ENCODE measurements at regions not wholly inside any gene's neighbourhood (a gene's known extent, or its start where the extent isn't known, plus 50 kb on each side); places are given as distances from the start of the nearest gene placed in this dataset.

DNA sequence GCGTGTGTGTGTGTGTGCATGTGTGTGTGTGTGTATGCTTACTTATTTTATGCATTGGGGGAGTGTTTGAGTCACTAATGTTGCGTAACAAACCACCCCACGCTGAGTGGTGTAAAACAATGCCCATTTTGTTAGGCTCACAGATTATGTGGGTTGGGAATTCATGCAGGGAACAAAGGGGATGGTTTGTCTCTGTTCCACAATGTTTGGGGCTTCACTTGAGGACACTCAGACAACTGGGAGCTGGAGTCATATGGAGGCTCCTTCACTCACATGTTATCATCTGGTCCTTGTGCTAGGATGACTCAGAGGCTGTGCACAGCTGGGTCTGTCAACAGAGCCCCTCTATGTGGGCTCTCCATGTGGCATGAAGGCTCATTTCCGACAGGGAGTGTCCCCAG is 51.3 kb upstream of the LARGE1 start:
- intact Hi-C loops (cut with DNase I), result no loop called here
- H3K4me1 ChIP-seq (ENCODE audit: control insufficient read depth in 2 of 3, insufficient read depth in 2 of 3, low read depth in 1 of 3, low read length in 3 of 3), result no peaks in the 10 kb centered on the region
- no peaks in the 10 kb centered on the region for H3K36me3 ChIP-seq (ENCODE audit: control insufficient read depth in 2 of 3, insufficient read depth in 3 of 3, low read length in 3 of 3)
- no peak for FAIRE-seq
- no peaks in the 10 kb centered on the region for H3K27me3 ChIP-seq (ENCODE audit: control insufficient read depth, insufficient read depth, low read length)
- no peaks in the 10 kb centered on the region for H3K9me3 ChIP-seq (ENCODE audit: control insufficient read depth in 2 of 3, insufficient read depth in 1 of 3, low read length in 3 of 3)
- H3K9ac ChIP-seq (ENCODE audit: low read length in 3 of 3), result no peak overlapping the region
- no peak overlapping the region for H3K4me3 ChIP-seq (ENCODE audit: low read length in 3 of 3)
- H3K27ac ChIP-seq (ENCODE audit: low read depth in 2 of 2, low read length in 2 of 2), result no peak overlapping the region
- TF ChIP-seq, protein P1, sequence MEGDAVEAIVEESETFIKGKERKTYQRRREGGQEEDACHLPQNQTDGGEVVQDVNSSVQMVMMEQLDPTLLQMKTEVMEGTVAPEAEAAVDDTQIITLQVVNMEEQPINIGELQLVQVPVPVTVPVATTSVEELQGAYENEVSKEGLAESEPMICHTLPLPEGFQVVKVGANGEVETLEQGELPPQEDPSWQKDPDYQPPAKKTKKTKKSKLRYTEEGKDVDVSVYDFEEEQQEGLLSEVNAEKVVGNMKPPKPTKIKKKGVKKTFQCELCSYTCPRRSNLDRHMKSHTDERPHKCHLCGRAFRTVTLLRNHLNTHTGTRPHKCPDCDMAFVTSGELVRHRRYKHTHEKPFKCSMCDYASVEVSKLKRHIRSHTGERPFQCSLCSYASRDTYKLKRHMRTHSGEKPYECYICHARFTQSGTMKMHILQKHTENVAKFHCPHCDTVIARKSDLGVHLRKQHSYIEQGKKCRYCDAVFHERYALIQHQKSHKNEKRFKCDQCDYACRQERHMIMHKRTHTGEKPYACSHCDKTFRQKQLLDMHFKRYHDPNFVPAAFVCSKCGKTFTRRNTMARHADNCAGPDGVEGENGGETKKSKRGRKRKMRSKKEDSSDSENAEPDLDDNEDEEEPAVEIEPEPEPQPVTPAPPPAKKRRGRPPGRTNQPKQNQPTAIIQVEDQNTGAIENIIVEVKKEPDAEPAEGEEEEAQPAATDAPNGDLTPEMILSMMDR (IDR thresholded peaks at IDR 0.05; ENCODE audit: borderline replicate concordance, extremely low read depth, insufficient read depth), result no peak
- DNase-seq, result peak in 2 of 5 donors; percentile 12 to 41

DNA sequence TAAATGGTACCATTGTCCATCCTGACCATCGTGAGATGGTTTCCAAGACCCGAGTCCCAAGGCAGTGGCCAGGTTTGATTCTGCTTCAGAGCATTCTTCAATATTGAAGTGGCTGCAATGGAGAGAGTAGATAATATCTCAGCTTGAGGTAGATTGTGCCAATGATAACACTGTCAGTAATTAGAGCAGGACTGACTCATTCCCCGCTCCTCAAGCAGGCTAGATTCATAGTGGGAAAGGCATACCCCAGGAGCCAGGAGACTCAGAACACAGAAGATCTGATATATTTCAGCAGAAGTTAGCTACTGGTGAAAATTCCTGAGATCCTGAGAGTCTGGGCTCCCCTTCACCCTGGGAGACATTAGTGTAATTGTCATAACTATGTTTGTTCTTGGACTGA is 55.6 kb upstream of the LARGE1 start:
- Histone ChIP-seq H3K27me3 (ENCODE audit: control insufficient read depth, insufficient read depth, low read length) (no peaks in the 10 kb centered on the region), H3K4me3 (ENCODE audit: low read length in 3 of 3) (no peak overlapping the region), H3K9me3 (ENCODE audit: control insufficient read depth in 2 of 3, insufficient read depth in 1 of 3, low read length in 3 of 3) (no peaks in the 10 kb centered on the region), H3K36me3 (ENCODE audit: control insufficient read depth in 2 of 3, insufficient read depth in 3 of 3, low read length in 3 of 3) (no peaks in the 10 kb centered on the region), H3K9ac (ENCODE audit: low read length in 3 of 3) (no peak overlapping the region), H3K4me1 (ENCODE audit: control insufficient read depth in 2 of 3, insufficient read depth in 2 of 3, low read depth in 1 of 3, low read length in 3 of 3) (no peaks in the 10 kb centered on the region), H3K27ac (ENCODE audit: low read depth in 2 of 2, low read length in 2 of 2) (no peak overlapping the region)
- TF ChIP-seq, protein P1 (IDR thresholded peaks at IDR 0.05; ENCODE audit: borderline replicate concordance, extremely low read depth, insufficient read depth), result no peak
- intact Hi-C loops (cut with DNase I), result no loop called here
- DNase-seq (no peak), FAIRE-seq (no peak)

DNA sequence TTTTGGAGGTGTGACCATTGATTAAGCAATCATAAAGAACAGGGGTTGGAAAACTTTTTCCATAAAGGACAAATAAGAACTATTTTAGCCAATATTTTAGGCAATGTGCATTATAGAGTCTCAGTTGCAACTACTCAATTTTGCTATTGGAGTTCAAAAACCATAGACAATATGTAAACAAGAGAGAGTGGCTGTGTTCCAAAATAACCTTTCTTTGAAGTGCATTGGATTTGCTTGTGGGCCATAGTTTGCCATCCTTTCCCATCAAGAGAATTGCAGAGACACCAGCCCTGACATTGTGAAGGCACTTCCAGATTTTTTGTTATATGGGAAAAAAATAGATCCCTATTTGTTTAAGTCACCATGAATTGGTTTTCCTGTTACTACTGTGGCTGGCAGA is 63.3 kb upstream of the LARGE1 start:
- H3K9ac ChIP-seq (ENCODE audit: low read length in 3 of 3), result no peak overlapping the region
- DNase-seq, result no peak
- TF ChIP-seq, protein P1 (IDR thresholded peaks at IDR 0.05; ENCODE audit: borderline replicate concordance, extremely low read depth, insufficient read depth), result no peak
- no peak for FAIRE-seq
- H3K9me3 ChIP-seq (ENCODE audit: control insufficient read depth in 2 of 3, insufficient read depth in 1 of 3, low read length in 3 of 3), result no peaks in the 10 kb centered on the region
- no peak overlapping the region for H3K27ac ChIP-seq (ENCODE audit: low read depth in 2 of 2, low read length in 2 of 2)
- intact Hi-C loops (cut with DNase I), result no loop called here
- no peaks in the 10 kb centered on the region for H3K27me3 ChIP-seq (ENCODE audit: control insufficient read depth, insufficient read depth, low read length)
- no peak overlapping the region for H3K4me3 ChIP-seq (ENCODE audit: low read length in 3 of 3)
- no peaks in the 10 kb centered on the region for H3K4me1 ChIP-seq (ENCODE audit: control insufficient read depth in 2 of 3, insufficient read depth in 2 of 3, low read depth in 1 of 3, low read length in 3 of 3)
- no peaks in the 10 kb centered on the region for H3K36me3 ChIP-seq (ENCODE audit: control insufficient read depth in 2 of 3, insufficient read depth in 3 of 3, low read length in 3 of 3)

DNA sequence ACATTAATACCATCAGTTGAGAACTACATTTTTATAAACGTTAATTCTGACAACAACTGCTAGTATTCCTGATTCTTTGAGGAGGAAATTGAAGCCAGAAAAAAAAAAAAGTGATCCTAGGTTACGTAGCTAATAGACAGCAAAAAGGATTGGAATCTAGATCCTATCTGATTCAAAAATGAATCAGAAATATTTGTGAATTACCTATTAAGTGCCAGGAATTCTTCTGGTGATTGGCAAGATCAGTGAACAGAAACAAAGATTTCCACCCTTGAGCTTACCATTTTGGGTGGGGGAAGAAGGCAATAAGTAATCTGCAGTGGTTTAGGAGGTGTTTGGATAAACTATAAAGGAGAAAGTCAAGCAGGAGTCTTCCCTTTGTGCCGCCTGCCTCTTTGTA is 63.9 kb upstream of the LARGE1 start:
- no peaks in the 10 kb centered on the region for H3K36me3 ChIP-seq (ENCODE audit: control insufficient read depth in 2 of 3, insufficient read depth in 3 of 3, low read length in 3 of 3)
- H3K9me3 ChIP-seq (ENCODE audit: control insufficient read depth in 2 of 3, insufficient read depth in 1 of 3, low read length in 3 of 3), result no peaks in the 10 kb centered on the region
- FAIRE-seq, result no peak
- TF ChIP-seq, protein P1 (IDR thresholded peaks at IDR 0.05; ENCODE audit: borderline replicate concordance, extremely low read depth, insufficient read depth), result no peak
- no peak overlapping the region for H3K9ac ChIP-seq (ENCODE audit: low read length in 3 of 3)
- H3K27ac ChIP-seq (ENCODE audit: low read depth in 2 of 2, low read length in 2 of 2), result no peak overlapping the region
- no peak overlapping the region for H3K4me3 ChIP-seq (ENCODE audit: low read length in 3 of 3)
- no peak for DNase-seq
- intact Hi-C loops (cut with DNase I), result no loop called here
- no peaks in the 10 kb centered on the region for H3K27me3 ChIP-seq (ENCODE audit: control insufficient read depth, insufficient read depth, low read length)
- H3K4me1 ChIP-seq (ENCODE audit: control insufficient read depth in 2 of 3, insufficient read depth in 2 of 3, low read depth in 1 of 3, low read length in 3 of 3), result no peaks in the 10 kb centered on the region
